ENCODE measurements at regions not wholly inside any gene's neighbourhood (a gene's known extent, or its start where the extent isn't known, plus 50 kb on each side); places are given as distances from the start of the nearest gene placed in this dataset.

- TF ChIP-seq GATA3 (IDR thresholded peaks at IDR 0.05; ENCODE audit: low read depth, low read length) (no peak), GATA2 (IDR thresholded peaks at IDR 0.05; ENCODE audit: low read depth, low read length) (no peak)
Observed at GRCh38 chr13:33401238-33401637, 115.7 kb upstream of the STARD13 start.
